Inflammatory macrophage (primary cell): ENCODE measurements at regions not wholly inside any gene's neighbourhood (a gene's known extent, or its start where the extent isn't known, plus 50 kb on each side); places are given as distances from the start of the nearest gene placed in this dataset.

Experiments
- DNase-seq, 2 donors: peaks; one replicate each; pipeline ENCODE4 v3.0.0-alpha.2; 2020 to 2022

GRCh38 chr1:21346365-21347071, 56.3 kb upstream of the ECE1 start:
- no peak for DNase-seq

- DNase-seq = no peak
Observed at GRCh38 chr1:21344750-21345443, 54.6 kb upstream of the ECE1 start.

DNA sequence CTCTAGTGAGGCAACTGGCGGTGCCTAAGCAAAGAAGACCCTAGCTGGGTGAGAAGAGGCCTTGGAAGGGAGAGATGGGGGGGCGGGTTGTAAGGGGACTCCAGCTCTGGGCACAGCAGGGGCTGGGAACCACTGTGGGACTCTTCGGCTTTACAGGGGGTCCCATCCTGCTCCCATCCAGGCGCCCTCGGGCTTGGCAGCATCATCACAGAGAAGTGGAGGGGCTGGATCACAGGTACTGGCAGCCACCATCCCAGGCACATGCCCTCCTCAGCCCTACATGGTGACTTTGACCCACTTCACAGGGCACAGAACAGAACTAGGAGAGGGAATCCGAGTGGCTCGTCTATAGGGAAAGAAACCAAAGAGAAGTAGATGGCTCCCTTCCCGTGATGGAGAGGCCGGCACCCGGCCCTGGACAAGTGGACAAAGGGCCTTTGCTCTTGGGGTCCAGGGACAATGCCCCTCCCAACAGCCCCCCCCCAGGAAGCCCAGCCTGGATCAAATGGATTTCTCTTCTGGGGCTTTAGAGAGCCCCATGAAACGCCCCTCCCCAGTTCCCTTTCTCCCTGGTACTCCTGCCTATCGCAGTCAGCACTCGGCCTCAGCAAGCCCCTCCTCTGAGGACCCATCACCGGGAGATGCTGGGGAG, 54.0 kb upstream of the ECE1 start:
- DNase-seq = no peak

DNA sequence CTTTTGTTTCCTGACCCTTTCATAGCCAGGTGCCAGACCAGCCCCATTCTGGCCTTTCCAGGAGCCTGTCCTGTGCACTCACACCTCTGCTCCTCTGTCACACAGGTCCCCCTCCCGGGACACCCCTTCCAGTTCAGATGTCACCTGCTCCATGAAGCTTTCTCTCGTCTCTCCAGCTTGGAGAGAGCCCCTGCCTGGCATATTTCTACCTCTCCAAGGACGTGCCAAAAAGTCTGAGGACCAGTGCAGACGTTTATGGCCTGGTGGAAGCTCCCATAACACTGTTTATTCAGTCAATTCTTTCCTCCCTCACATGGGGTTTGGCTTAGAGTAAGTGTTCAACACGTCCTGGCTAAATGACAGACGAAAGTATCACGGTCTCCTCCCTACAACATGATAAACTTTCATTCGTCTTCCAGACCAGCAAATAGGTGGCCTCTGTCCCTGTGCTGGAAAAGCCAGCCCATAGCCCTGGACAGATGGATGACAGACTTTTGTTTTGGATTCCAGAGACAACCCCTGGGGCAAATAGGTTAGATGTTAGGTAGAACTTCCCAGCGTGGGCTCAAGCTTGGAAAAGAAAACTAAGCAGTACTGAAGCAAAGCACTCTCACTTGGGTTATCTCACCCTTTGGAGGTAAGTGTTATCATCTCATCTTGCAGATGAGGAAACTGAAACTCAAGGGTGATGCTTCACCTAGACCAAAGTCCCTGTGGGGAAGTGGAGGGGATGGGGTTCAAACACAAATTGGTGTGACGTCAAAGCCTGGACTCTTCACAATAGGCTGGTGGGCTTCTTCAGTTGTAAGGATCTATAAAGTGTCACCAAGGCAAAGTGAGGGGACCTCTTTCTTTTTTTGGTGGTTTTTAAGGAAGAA, 52.9 kb upstream of the ECE1 start:
- no peak for DNase-seq

GRCh38 chr1:21341517-21342078, 51.3 kb upstream of the ECE1 start:
- DNase-seq = no peak

DNA sequence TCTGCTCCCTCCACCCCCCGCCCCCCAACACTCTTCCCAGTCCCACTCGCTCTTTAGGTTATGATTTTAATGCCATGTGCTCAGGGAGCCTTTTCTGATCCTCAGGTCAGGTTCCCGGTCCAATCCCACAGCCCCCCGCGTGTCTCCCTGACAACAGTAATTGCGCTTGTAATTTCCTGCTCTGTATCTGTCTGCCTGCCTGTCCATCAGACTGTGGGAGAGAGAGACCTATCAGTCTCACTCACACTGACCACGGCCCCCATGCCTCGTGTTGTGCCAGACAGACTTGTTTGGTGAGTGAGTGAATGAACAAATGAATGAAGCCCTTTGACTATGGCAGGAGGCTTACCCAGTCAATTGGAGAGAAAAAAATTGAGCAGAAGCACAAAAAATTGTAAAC, 50.8 kb upstream of the ECE1 start:
- no peak for DNase-seq

DNA sequence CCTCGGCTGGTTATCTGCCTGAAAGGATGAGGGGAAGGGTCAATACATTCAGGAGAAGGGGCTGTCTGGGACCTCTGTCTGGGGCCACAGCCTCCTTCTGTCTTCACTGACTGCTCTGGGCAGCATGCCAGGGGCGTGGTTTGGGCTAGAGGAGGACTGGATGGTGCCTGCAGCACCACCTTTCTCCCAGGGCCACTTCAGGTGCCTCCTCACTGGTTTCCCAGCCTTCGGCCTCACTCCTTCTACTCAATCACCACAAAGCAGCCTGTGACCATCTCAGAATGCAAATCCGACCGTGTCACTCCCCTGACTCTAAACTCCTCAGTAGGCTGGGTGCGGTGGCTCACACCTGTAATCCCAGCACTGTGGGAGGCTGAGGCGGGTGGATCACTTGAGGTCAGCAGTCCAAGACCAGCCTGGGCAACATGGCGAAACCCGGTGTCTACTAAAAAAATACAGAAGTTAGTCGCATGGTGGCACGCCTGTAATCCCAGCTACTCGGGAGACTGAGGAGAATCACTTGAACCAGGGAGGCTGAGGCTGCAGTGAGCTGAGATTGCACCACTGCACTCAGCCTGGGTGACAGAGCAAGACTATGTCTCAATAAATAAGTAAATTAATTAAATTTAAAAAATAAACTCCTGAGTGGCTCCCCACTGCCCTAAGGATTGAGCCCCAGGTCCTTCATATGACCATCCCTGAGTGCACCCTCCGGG, 50.1 kb upstream of the ECE1 start:
- DNase-seq = peak; percentile 41 to 54
